Neural cell (in vitro differentiated cells): ENCODE measurements at regions not wholly inside any gene's neighbourhood (a gene's known extent, or its start where the extent isn't known, plus 50 kb on each side); places are given as distances from the start of the nearest gene placed in this dataset.

Experiments used
- EP300 ChIP-seq: fragments of 450-650 bp; conservative IDR thresholded peaks from 2 replicates; pipeline ENCODE4 v1.6.1; 2014; ENCODE audit warnings: antibody characterized with exemption, mild to moderate bottlenecking, moderate library complexity; ENCODE audit not compliant: poor library complexity, severe bottlenecking
- EZH2 ChIP-seq: fragments of 200-600, 300-800 bp; shearing (Covaris generic), sonication (generic); IDR thresholded peaks from 2 replicates; pipeline ENCODE4 v1.6.1; 2014; ENCODE audit warnings: antibody characterized with exemption, low read length, borderline replicate concordance, mild to moderate bottlenecking; ENCODE audit not compliant: insufficient read depth, poor library complexity, severe bottlenecking
- MXI1 ChIP-seq: fragments of 450-650 bp; conservative IDR thresholded peaks from 2 replicates; pipeline ENCODE4 v1.6.1; 2014; ENCODE audit warnings: antibody characterized with exemption, mild to moderate bottlenecking; ENCODE audit not compliant: poor library complexity, severe bottlenecking
- POLR2AphosphoS5 ChIP-seq: IDR thresholded peaks from 2 replicates; pipeline ENCODE4 v1.6.1; 2012
- REST ChIP-seq: IDR thresholded peaks from 2 replicates; pipeline ENCODE4 v1.6.1; 2012; ENCODE audit warnings: borderline replicate concordance
- SMC3 ChIP-seq: fragments of 450-650 bp; conservative IDR thresholded peaks from 2 replicates; pipeline ENCODE4 v1.6.1; 2014; ENCODE audit warnings: antibody characterized with exemption, mild to moderate bottlenecking, moderate library complexity; ENCODE audit not compliant: poor library complexity
- TF ChIP-seq, protein P1 (sequence below): fragments of 450-650 bp; IDR thresholded peaks from 2 replicates; pipeline ENCODE4 v1.5.1; 2014; ENCODE audit warnings: antibody characterized with exemption, mild to moderate bottlenecking, moderate library complexity; ENCODE audit not compliant: poor library complexity, severe bottlenecking

DNA sequence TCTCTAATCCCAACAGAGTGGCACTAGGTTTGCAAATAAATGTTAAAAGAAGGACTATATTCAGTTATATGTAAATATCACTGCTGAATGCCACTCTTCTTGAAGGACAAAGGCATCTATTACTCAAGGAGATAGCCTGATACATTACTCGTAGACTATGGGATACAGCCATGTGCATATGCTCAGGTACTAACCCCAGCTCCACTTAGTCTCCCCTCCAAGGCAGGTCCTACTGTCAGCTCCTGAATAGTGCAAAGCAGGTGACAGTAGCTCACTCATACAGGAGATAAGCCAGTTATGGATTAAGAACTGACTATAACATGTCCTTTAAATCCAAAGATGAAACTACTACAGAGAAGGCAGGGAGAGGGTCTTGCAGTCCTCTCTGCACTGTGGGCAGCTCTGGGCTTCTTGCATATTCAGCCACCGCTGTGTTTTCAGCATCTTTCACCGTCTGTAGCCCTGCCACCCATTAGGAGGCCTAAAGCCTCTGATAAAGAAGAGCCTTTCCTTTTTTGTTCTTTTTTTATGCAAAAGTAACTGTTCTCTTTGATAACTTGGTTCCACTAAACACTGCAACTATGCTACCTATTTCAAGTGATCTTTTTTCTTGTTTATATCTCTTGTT is 135.1 kb upstream of the EPB41L3 start:
- TF ChIP-seq, protein P1, sequence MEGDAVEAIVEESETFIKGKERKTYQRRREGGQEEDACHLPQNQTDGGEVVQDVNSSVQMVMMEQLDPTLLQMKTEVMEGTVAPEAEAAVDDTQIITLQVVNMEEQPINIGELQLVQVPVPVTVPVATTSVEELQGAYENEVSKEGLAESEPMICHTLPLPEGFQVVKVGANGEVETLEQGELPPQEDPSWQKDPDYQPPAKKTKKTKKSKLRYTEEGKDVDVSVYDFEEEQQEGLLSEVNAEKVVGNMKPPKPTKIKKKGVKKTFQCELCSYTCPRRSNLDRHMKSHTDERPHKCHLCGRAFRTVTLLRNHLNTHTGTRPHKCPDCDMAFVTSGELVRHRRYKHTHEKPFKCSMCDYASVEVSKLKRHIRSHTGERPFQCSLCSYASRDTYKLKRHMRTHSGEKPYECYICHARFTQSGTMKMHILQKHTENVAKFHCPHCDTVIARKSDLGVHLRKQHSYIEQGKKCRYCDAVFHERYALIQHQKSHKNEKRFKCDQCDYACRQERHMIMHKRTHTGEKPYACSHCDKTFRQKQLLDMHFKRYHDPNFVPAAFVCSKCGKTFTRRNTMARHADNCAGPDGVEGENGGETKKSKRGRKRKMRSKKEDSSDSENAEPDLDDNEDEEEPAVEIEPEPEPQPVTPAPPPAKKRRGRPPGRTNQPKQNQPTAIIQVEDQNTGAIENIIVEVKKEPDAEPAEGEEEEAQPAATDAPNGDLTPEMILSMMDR: no peak
- TF ChIP-seq REST: no peak
- TF ChIP-seq EZH2: no peak
- TF ChIP-seq EP300: no peak
- TF ChIP-seq POLR2AphosphoS5: no peak
- no peak for TF ChIP-seq SMC3
- no peak for TF ChIP-seq MXI1
